GM12878 (cell line): ENCODE measurements at regions not wholly inside any gene's neighbourhood (a gene's known extent, or its start where the extent isn't known, plus 50 kb on each side); places are given as distances from the start of the nearest gene placed in this dataset.

Experiments used
- ATAC-seq: fragments of 200-7000 bp; cut with Tn5 transposase; 3 replicates; pipeline ENCODE4 v1.9.1; 2020; ENCODE audit warnings: mild to moderate bottlenecking, moderate library complexity
- BruUV-seq: library from RNA; stranded (reverse); fragments of 400-500 nt; replicated peaks from 2 replicates; lab custom pipeline; 2021; lab: Mats Ljungman, UMichigan
- CTCF ChIA-PET: fragments of 300-600 bp; sonication (Branson Sonifier 250); formaldehyde crosslinking; extraction: SDS; loops from one replicate; lab custom pipeline; 2021; ENCODE audit warnings: inconsistent platforms; lab: Yijun Ruan, JAX
- POLR2A ChIA-PET: fragments of 350-600 bp; formaldehyde crosslinking; extraction: SDS; loops from one replicate; lab custom pipeline; 2021; ENCODE audit warnings: inconsistent platforms; lab: Charles Lee
- RAD21 ChIA-PET: fragments of 300-600 bp; sonication (Branson Sonifier 250); formaldehyde crosslinking; loops from one replicate; lab custom pipeline; 2023; ENCODE audit warnings: antibody characterized with exemption; ENCODE audit not compliant: unreplicated experiment; lab: Charles Lee
- SMC1A ChIA-PET: fragments of 300-600 bp; sonication (Branson Sonifier 250); formaldehyde crosslinking; loops from one replicate; lab custom pipeline; 2023; ENCODE audit not compliant: unreplicated experiment, uncharacterized antibody; lab: Charles Lee
- DNase-seq: peaks from one replicate; pipeline ENCODE4 v3.0.0-alpha.2; 2011; ENCODE audit warnings: low read depth, low spot score
- FAIRE-seq: peaks from 3 replicates; lab custom pipeline; 2011; peaks lifted over from hg19 to GRCh38; lab: Jason Lieb, UNC
- H2AFZ ChIP-seq: 2 replicates; pipeline ENCODE4 v1.6.0; 2011; ENCODE audit warnings: low read depth, low read length, control low read depth; ENCODE audit not compliant: control insufficient read depth
- H3K27ac ChIP-seq: 2 replicates; pipeline ENCODE4 v1.5.1; 2011; ENCODE audit warnings: control low read depth; ENCODE audit not compliant: control insufficient read depth, insufficient read depth
- H3K27me3 ChIP-seq, 2 experiments: replicated peaks in 1 of 2; 2 replicates each; pipeline versions ENCODE4 v1.6.0 to v1.6.1; 2011; ENCODE audit warnings: low read length in 1 of 2; ENCODE audit not compliant: control insufficient read depth in 2 of 2, insufficient read depth in 2 of 2
- H3K36me3 ChIP-seq, 2 experiments: 2 replicates each; pipeline ENCODE4 v1.5.1; 2011; ENCODE audit warnings: low read length in 1 of 2; ENCODE audit not compliant: control insufficient read depth in 2 of 2, insufficient read depth in 2 of 2
- H3K4me1 ChIP-seq: 2 replicates; pipeline ENCODE4 v1.6.1; 2011; ENCODE audit warnings: mild to moderate bottlenecking, low read length, moderate library complexity, mixed read lengths; ENCODE audit not compliant: control insufficient read depth, insufficient read depth
- H3K4me2 ChIP-seq: 2 replicates; pipeline ENCODE4 v1.6.0; 2011; ENCODE audit warnings: control low read depth; ENCODE audit not compliant: control insufficient read depth, insufficient read depth
- H3K4me3 ChIP-seq: fragments of 200-600 bp; sonication (generic); 2 replicates; pipeline ENCODE4 v1.5.1; 2016
- H3K79me2 ChIP-seq: 2 replicates; pipeline ENCODE4 v1.6.0; 2011; ENCODE audit warnings: low read length; ENCODE audit not compliant: control insufficient read depth, insufficient read depth
- H3K9ac ChIP-seq: 2 replicates; pipeline ENCODE4 v1.8.0; 2011; ENCODE audit warnings: low read length, control low read depth, mixed read lengths; ENCODE audit not compliant: control insufficient read depth, insufficient read depth
- H3K9me3 ChIP-seq: replicated peaks from 3 replicates; pipeline ENCODE4 v1.5.1; 2011; ENCODE audit warnings: mild to moderate bottlenecking, low read length; ENCODE audit not compliant: control insufficient read depth, insufficient read depth
- H4K20me1 ChIP-seq: 2 replicates; pipeline ENCODE4 v1.6.0; 2011; ENCODE audit not compliant: control insufficient read depth, insufficient read depth
- BHLHE40 ChIP-seq, 2 experiments: fragments of 450-650 bp in 1 of 2; IDR thresholded peaks; 2 replicates each; pipeline ENCODE4 v1.6.1; 2011 to 2017; ENCODE audit warnings: low read depth in 2 of 2, borderline replicate concordance in 1 of 2, improper control_type of control experiment in 1 of 2, low read length in 1 of 2, mild to moderate bottlenecking in 1 of 2
- NRF1 ChIP-seq: conservative IDR thresholded peaks from 2 replicates; pipeline ENCODE4 v1.6.1; 2011; ENCODE audit warnings: mild to moderate bottlenecking, low read depth, low read length, improper control_type of control experiment
- ZBED1 ChIP-seq: IDR thresholded peaks from 2 replicates; pipeline ENCODE4 v1.6.1; 2016; ENCODE audit warnings: borderline replicate concordance
- WGBS: methylation state at CpG from one replicate; pipeline ENCODE4 v1.1.6; 2016; ENCODE audit warnings: low lambda C conversion rate; ENCODE audit not compliant: insufficient replicate concordance, insufficient coverage; ENCODE audit errors: missing lambda C conversion rate; 5-methylcytosine and 5-hydroxymethylcytosine counted together
- in situ Hi-C: fragments of 300-500 bp; cut with MboI; formaldehyde crosslinking; loops from 9 replicates; pipeline ENCODE4 v1.14.3; 2018; ENCODE audit warnings: mixed read lengths
- intact Hi-C: fragments of 100-400 bp; cut with micrococcal nuclease; formaldehyde crosslinking; loops from one replicate; pipeline ENCODE4 v1.14.2; 2022; ENCODE audit not compliant: unreplicated experiment
- TF ChIP-seq, protein P1 (sequence below): fragments of 150-350 bp; IDR thresholded peaks from 2 replicates; pipeline ENCODE4 v1.6.1; 2014; ENCODE audit warnings: mild to moderate bottlenecking, low read depth, low read length
- TF ChIP-seq, protein P2 (sequence below): fragments of 450-650 bp; IDR thresholded peaks from 2 replicates; pipeline ENCODE4 v1.6.1; 2017; ENCODE audit warnings: mild to moderate bottlenecking
- TF ChIP-seq, protein P3 (sequence below): fragments of 450-650 bp; formaldehyde crosslinking; IDR thresholded peaks from 2 replicates; pipeline ENCODE4 v1.4.0; 2022; ENCODE audit warnings: mild to moderate bottlenecking, moderate library complexity
- TF ChIP-seq, protein P4 (sequence below): IDR thresholded peaks from 2 replicates; pipeline ENCODE4 v1.6.1; 2011; ENCODE audit warnings: mild to moderate bottlenecking, low read depth, low read length, moderate library complexity; ENCODE audit not compliant: insufficient replicate concordance
- TF ChIP-seq, protein P5 (sequence below): IDR thresholded peaks from 2 replicates; pipeline ENCODE4 v1.6.1; 2011; ENCODE audit warnings: borderline replicate concordance, low read depth, mild to moderate bottlenecking, moderate library complexity, low read length; ENCODE audit not compliant: insufficient read depth, poor library complexity, severe bottlenecking

DNA sequence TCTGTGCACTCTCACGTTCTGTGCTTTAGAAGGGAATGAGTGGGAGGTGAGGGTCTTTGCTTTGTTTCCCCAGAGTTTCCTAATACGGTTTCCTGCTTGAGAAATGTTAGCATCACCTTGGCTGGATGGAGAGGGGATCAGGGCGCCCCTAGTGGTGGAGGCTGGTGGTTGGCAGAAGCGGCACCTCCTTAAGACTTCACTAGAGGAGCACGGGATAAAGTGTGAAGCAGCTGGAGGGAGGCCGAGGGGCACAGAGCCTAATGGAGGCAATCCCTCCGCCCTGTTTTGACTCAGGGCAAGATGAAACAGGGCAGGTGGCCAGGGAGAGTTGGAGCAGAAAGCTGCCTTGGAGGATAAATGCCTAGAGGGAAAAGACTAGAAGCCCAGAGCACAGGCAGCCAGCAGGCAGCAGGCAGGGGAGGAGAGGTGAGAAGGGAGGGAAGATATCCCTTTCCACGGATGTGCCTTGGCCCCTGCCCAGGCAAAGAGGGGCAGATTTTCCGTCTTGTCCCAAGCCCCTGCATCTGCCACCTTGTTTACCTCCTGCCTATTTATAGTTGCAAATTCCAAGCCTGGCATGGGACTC, 56.0 kb upstream of the BTRC start (continued):
- no peak for TF ChIP-seq NRF1
- TF ChIP-seq, protein P1, sequence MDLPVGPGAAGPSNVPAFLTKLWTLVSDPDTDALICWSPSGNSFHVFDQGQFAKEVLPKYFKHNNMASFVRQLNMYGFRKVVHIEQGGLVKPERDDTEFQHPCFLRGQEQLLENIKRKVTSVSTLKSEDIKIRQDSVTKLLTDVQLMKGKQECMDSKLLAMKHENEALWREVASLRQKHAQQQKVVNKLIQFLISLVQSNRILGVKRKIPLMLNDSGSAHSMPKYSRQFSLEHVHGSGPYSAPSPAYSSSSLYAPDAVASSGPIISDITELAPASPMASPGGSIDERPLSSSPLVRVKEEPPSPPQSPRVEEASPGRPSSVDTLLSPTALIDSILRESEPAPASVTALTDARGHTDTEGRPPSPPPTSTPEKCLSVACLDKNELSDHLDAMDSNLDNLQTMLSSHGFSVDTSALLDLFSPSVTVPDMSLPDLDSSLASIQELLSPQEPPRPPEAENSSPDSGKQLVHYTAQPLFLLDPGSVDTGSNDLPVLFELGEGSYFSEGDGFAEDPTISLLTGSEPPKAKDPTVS = no peak
- TF ChIP-seq, all 136 proteins: peak for 4

DNA sequence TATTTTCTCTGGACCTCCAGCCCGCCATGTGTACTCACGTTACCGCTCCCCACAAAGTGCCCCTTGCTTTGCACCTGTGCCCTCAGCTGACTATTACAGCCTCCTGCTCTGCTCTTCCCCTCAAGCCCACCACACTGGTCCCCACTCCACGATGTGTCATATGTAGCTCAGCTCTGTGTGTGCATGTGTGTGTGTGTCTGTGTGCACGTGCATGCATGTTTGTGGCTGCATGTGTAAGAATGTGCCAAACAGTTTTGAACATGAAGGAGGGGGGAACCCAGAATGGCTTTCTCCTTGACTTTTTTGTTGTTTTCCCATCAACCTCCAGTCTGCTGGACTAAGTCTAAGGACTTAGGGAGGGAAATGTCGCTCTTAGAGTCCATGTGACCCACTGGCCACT, 54.8 kb upstream of the BTRC start:
- H4K20me1 ChIP-seq = no peaks in the 10 kb centered on the region; the same call in 1 of the 2 replicates
- in situ Hi-C loops (loop anchor here (10.0 kb wide), 1 partner anchor 146 kb away; no protein-coding TSS in a partner anchor), intact Hi-C loops (loop anchor here (2.0 to 5.0 kb wide), 2 partner anchors 143 to 272 kb away; no protein-coding TSS in a partner anchor)
- no peak overlapping the region for H3K9ac ChIP-seq
- no peaks in the 10 kb centered on the region for H3K4me1 ChIP-seq
- H3K4me2 ChIP-seq = no peak overlapping the region
- SMC1A ChIA-PET = no interaction called here
- TF ChIP-seq BHLHE40 (IDR thresholded peaks at IDR 0.05; ENCODE audit: borderline replicate concordance in 1 of 2, low read depth in 2 of 2, low read length in 1 of 2) (0 out of 4 replicates have a peak, but pooled peaks of 1 of the 2 experiments have one; percentile 10), ZBED1 (no peak)
- TF ChIP-seq, protein P2, sequence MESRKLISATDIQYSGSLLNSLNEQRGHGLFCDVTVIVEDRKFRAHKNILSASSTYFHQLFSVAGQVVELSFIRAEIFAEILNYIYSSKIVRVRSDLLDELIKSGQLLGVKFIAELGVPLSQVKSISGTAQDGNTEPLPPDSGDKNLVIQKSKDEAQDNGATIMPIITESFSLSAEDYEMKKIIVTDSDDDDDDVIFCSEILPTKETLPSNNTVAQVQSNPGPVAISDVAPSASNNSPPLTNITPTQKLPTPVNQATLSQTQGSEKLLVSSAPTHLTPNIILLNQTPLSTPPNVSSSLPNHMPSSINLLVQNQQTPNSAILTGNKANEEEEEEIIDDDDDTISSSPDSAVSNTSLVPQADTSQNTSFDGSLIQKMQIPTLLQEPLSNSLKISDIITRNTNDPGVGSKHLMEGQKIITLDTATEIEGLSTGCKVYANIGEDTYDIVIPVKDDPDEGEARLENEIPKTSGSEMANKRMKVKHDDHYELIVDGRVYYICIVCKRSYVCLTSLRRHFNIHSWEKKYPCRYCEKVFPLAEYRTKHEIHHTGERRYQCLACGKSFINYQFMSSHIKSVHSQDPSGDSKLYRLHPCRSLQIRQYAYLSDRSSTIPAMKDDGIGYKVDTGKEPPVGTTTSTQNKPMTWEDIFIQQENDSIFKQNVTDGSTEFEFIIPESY = no peak
- TF ChIP-seq, protein P3, sequence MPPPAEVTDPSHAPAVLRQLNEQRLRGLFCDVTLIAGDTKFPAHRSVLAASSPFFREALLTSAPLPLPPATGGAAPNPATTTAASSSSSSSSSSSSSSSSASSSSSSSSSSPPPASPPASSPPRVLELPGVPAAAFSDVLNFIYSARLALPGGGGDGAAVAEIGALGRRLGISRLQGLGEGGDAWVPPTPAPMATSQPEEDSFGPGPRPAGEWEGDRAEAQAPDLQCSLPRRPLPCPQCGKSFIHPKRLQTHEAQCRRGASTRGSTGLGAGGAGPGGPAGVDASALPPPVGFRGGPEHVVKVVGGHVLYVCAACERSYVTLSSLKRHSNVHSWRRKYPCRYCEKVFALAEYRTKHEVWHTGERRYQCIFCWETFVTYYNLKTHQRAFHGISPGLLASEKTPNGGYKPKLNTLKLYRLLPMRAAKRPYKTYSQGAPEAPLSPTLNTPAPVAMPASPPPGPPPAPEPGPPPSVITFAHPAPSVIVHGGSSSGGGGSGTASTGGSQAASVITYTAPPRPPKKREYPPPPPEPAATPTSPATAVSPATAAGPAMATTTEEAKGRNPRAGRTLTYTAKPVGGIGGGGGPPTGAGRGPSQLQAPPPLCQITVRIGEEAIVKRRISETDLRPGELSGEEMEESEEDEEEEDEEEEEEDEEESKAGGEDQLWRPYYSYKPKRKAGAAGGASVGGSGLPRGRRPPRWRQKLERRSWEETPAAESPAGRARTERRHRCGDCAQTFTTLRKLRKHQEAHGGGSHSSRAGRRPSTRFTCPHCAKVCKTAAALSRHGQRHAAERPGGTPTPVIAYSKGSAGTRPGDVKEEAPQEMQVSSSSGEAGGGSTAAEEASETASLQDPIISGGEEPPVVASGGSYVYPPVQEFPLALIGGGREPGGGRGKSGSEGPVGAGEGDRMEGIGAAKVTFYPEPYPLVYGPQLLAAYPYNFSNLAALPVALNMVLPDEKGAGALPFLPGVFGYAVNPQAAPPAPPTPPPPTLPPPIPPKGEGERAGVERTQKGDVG (CRISPR knock-in tag) = no peak
- TF ChIP-seq, protein P4, sequence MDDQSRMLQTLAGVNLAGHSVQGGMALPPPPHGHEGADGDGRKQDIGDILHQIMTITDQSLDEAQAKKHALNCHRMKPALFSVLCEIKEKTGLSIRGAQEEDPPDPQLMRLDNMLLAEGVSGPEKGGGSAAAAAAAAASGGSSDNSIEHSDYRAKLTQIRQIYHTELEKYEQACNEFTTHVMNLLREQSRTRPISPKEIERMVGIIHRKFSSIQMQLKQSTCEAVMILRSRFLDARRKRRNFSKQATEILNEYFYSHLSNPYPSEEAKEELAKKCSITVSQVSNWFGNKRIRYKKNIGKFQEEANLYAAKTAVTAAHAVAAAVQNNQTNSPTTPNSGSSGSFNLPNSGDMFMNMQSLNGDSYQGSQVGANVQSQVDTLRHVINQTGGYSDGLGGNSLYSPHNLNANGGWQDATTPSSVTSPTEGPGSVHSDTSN = peak; percentile 53
- TF ChIP-seq, protein P5, sequence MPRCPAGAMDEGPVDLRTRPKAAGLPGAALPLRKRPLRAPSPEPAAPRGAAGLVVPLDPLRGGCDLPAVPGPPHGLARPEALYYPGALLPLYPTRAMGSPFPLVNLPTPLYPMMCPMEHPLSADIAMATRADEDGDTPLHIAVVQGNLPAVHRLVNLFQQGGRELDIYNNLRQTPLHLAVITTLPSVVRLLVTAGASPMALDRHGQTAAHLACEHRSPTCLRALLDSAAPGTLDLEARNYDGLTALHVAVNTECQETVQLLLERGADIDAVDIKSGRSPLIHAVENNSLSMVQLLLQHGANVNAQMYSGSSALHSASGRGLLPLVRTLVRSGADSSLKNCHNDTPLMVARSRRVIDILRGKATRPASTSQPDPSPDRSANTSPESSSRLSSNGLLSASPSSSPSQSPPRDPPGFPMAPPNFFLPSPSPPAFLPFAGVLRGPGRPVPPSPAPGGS = peak; percentile 91
- FAIRE-seq = no peak
- H3K4me3 ChIP-seq = no peak overlapping the region
- no TSS peak for BruUV-seq
- ATAC-seq = no peak
- no peak overlapping the region for H3K27ac ChIP-seq
- DNase-seq = no peak
- POLR2A ChIA-PET = no interaction called here
- no peaks in the 10 kb centered on the region for H3K36me3 ChIP-seq
- peaks cover 0 to 6% of the 10 kb centered on the region in 2 experiments; a peak in 3 of 4 replicates for H3K27me3 ChIP-seq
- no peaks in the 10 kb centered on the region for H3K79me2 ChIP-seq
- 16% methylated on average over 6 of the region's 6 CpGs for WGBS
- H3K9me3 ChIP-seq = no peaks in the 10 kb centered on the region
- RAD21 ChIA-PET = no interaction called here
- no peak overlapping the region for H2AFZ ChIP-seq
- CTCF ChIA-PET = no interaction called here
